Nephron progenitor cell (in vitro differentiated cells): ENCODE measurements at regions not wholly inside any gene's neighbourhood (a gene's known extent, or its start where the extent isn't known, plus 50 kb on each side); places are given as distances from the start of the nearest gene placed in this dataset.

Experiments
- DNase-seq: peaks from one replicate; pipeline ENCODE4 v3.0.0; 2021
- H3K27ac Mint-ChIP-seq: 2 replicates; pipeline ENCODE4 v1.8.0; 2021; ENCODE audit warnings: mild to moderate bottlenecking, moderate library complexity, mixed read lengths
- H3K27me3 Mint-ChIP-seq: 2 replicates; pipeline ENCODE4 v1.8.0; 2021; ENCODE audit warnings: mild to moderate bottlenecking, low read depth, mixed read lengths; ENCODE audit not compliant: poor library complexity
- H3K36me3 Mint-ChIP-seq: 2 replicates; pipeline ENCODE4 v1.8.0; 2021; ENCODE audit warnings: low read depth, mixed read lengths
- H3K4me1 Mint-ChIP-seq: 2 replicates; pipeline ENCODE4 v1.8.0; 2021; ENCODE audit warnings: mixed read lengths
- H3K4me3 Mint-ChIP-seq: 2 replicates; pipeline ENCODE4 v1.8.0; 2021; ENCODE audit warnings: mild to moderate bottlenecking, moderate library complexity, mixed read lengths
- H3K9me3 Mint-ChIP-seq: 2 replicates; pipeline ENCODE4 v1.8.0; 2021; ENCODE audit warnings: mild to moderate bottlenecking, moderate library complexity, mixed read lengths
- CTCF ChIP-seq: fragments of 200-600 bp; sonication (generic); IDR thresholded peaks from 2 replicates; pipeline ENCODE4 v1.5.0; 2021; ENCODE audit warnings: antibody characterized with exemption

GRCh38 chr20:12014736-12015135, 97.0 kb downstream of the BTBD3 start:
- DNase-seq: no peak
- H3K4me3 Mint-ChIP-seq: no peak overlapping the region
- H3K36me3 Mint-ChIP-seq: no peaks in the 10 kb centered on the region
- H3K27me3 Mint-ChIP-seq: peaks cover 2% of the 10 kb centered on the region
- H3K27ac Mint-ChIP-seq: no peak overlapping the region
- H3K4me1 Mint-ChIP-seq: peaks cover 11% of the 10 kb centered on the region
- TF ChIP-seq CTCF: no peak
- no peaks in the 10 kb centered on the region for H3K9me3 Mint-ChIP-seq

DNA sequence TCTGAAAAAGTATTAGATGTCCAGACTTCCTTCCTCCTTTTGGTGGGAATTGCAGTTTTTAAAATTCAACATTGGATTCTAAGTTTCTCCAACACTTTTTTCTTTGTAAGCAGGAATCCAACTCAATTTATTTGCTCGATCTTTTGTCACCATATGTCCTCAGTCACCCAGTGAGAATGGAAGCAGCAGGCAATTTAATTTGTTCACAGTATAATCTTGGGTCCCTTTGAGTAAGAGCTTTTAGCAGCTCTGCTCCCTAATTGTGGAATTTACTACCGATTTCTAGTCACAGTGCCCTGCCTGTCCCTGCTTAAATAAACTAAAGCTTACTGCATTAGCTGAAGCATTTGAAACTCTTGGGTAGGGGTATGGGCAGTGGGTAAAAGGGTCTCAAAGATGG, 98.6 kb downstream of the BTBD3 start:
- DNase-seq: no peak
- TF ChIP-seq CTCF: no peak
- Mint-ChIP-seq H3K27me3 (peaks cover 2% of the 10 kb centered on the region), H3K4me1 (peaks cover 11% of the 10 kb centered on the region), H3K4me3 (no peak overlapping the region), H3K9me3 (no peaks in the 10 kb centered on the region), H3K27ac (no peak overlapping the region), H3K36me3 (no peaks in the 10 kb centered on the region)

DNA sequence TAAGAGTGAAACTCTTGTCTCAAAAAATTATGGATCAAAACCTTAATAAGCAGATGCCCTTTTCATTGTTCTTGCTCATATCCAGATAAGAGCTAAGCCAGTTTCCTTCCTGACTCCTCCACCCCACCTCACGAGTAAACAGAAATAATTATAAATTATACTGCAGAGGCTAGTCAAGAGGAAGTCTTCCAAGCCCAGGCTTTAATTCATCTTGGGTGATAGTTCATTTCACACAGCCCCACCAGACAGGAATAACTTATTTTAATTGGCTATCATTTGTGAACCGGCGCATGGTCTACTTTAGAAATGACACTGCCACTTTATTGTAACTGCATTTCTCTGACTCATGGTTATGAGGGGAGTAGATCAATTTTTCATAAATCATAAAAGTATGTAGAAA, 102.0 kb downstream of the BTBD3 start:
- Mint-ChIP-seq H3K27ac (no peak overlapping the region), H3K4me1 (peaks cover 10% of the 10 kb centered on the region), H3K4me3 (no peak overlapping the region), H3K36me3 (no peaks in the 10 kb centered on the region), H3K27me3 (no peaks in the 10 kb centered on the region), H3K9me3 (peaks cover 3% of the 10 kb centered on the region)
- no peak for TF ChIP-seq CTCF
- DNase-seq: no peak

DNA sequence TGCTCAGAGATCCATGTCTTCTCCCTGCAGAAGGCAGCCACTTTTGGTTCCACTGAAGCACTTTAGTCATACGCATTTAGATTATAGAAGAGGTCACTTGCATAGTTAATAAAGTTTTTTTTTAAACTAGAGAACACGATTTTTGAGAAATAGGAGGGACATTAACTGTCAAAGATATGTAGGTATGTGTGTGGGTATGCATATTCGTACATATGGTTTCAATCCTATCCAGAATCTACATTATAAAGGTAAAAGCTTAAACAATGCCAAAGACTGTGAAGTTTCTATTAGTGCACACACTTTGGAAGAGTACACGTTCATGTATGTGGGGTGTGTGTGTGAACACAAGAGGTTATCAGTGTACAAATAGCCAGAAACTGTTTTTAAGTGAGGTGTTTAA, 103.2 kb downstream of the BTBD3 start:
- Mint-ChIP-seq H3K4me1 (peaks cover 10% of the 10 kb centered on the region), H3K36me3 (no peaks in the 10 kb centered on the region), H3K9me3 (peaks cover 3% of the 10 kb centered on the region), H3K27me3 (no peaks in the 10 kb centered on the region), H3K4me3 (no peak overlapping the region), H3K27ac (no peak overlapping the region)
- no peak for TF ChIP-seq CTCF
- no peak for DNase-seq

- no peaks in the 10 kb centered on the region for H3K36me3 Mint-ChIP-seq
- H3K27ac Mint-ChIP-seq: no peak overlapping the region
- no peak for TF ChIP-seq CTCF
- no peak overlapping the region for H3K4me3 Mint-ChIP-seq
- H3K27me3 Mint-ChIP-seq: no peaks in the 10 kb centered on the region
- peaks cover 4% of the 10 kb centered on the region for H3K4me1 Mint-ChIP-seq
- H3K9me3 Mint-ChIP-seq: peaks cover 3% of the 10 kb centered on the region
- DNase-seq: no peak
Measured at GRCh38 chr20:12022126-12022525, 104.4 kb downstream of the BTBD3 start.

- Mint-ChIP-seq H3K4me3 (no peak overlapping the region), H3K27me3 (no peaks in the 10 kb centered on the region), H3K36me3 (no peaks in the 10 kb centered on the region), H3K27ac (no peak overlapping the region), H3K9me3 (peaks cover 3% of the 10 kb centered on the region), H3K4me1 (peaks cover 4% of the 10 kb centered on the region)
- TF ChIP-seq CTCF: no peak
- DNase-seq: no peak
Measured at GRCh38 chr20:12023194-12023795, 105.6 kb downstream of the BTBD3 start.
